Stimulated activated memory B cell treated with anti-CD40 and anti-IgM and Interleukin-4, amounts not matched to agents 10 μg/mL and 1 μg/mL and 100 μg/mL, for 72 hours (primary cell): ENCODE measurements at regions not wholly inside any gene's neighbourhood (a gene's known extent, or its start where the extent isn't known, plus 50 kb on each side); places are given as distances from the start of the nearest gene placed in this dataset.
A peak's percentile ranks its signal among the peaks of the same experiment; 100 is the strongest.
"Not testable (repeated sequence)": the region's sequence is repeated elsewhere in the genome, so short reads cannot be mapped to it uniquely, and the experiment has no call there.

Experiments
- ATAC-seq: fragments of 150-1000 bp; cut with Tn5 transposase; 2 replicates; pipeline ENCODE4 v1.10.0; 2021
- H3K27ac Mint-ChIP-seq: one replicate; pipeline ENCODE4 v1.8.0; 2022; ENCODE audit warnings: mild to moderate bottlenecking, mixed read lengths
- H3K27me3 Mint-ChIP-seq: one replicate; pipeline ENCODE4 v1.8.0; 2022; ENCODE audit warnings: mixed read lengths
- H3K36me3 Mint-ChIP-seq: one replicate; pipeline ENCODE4 v1.8.0; 2022; ENCODE audit warnings: mixed read lengths
- H3K4me1 Mint-ChIP-seq: one replicate; pipeline ENCODE4 v1.8.0; 2022; ENCODE audit warnings: mixed read lengths
- H3K4me3 Mint-ChIP-seq: one replicate; pipeline ENCODE4 v1.8.0; 2022; ENCODE audit warnings: mild to moderate bottlenecking, moderate library complexity, mixed read lengths
- H3K9me3 Mint-ChIP-seq: one replicate; pipeline ENCODE4 v1.8.0; 2022; ENCODE audit warnings: mixed read lengths

GRCh38 chr1:38204698-38205097, 158.1 kb upstream of the POU3F1 start:
- Mint-ChIP-seq H3K36me3 (no peaks in the 10 kb centered on the region), H3K27ac (no peak overlapping the region), H3K4me1 (peaks cover 8% of the 10 kb centered on the region), H3K27me3 (no peaks in the 10 kb centered on the region), H3K4me3 (no peak overlapping the region), H3K9me3 (peaks cover 2% of the 10 kb centered on the region)
- ATAC-seq, result no peak

- Mint-ChIP-seq H3K27me3 (no peaks in the 10 kb centered on the region), H3K36me3 (no peaks in the 10 kb centered on the region), H3K27ac (no peak overlapping the region), H3K4me3 (no peak overlapping the region), H3K4me1 (no peaks in the 10 kb centered on the region), H3K9me3 (peaks cover 2% of the 10 kb centered on the region)
- ATAC-seq, result no peak
Measured at GRCh38 chr1:38203441-38203840, 156.8 kb upstream of the POU3F1 start.

- Mint-ChIP-seq H3K27ac (no peak overlapping the region), H3K27me3 (no peaks in the 10 kb centered on the region), H3K9me3 (peaks cover 2% of the 10 kb centered on the region), H3K36me3 (no peaks in the 10 kb centered on the region), H3K4me1 (no peaks in the 10 kb centered on the region), H3K4me3 (no peak overlapping the region)
- no peak for ATAC-seq
Measured at GRCh38 chr1:38201431-38201830, 154.8 kb upstream of the POU3F1 start.

- no peak for ATAC-seq
- no peaks in the 10 kb centered on the region for H3K27me3 Mint-ChIP-seq
- H3K36me3 Mint-ChIP-seq, result no peaks in the 10 kb centered on the region
- no peaks in the 10 kb centered on the region for H3K4me1 Mint-ChIP-seq
- peaks cover 2% of the 10 kb centered on the region for H3K9me3 Mint-ChIP-seq
- no peak overlapping the region for H3K27ac Mint-ChIP-seq
- H3K4me3 Mint-ChIP-seq, result no peak overlapping the region
Measured at GRCh38 chr1:38198621-38199020, 152.0 kb upstream of the POU3F1 start.

GRCh38 chr1:38198099-38198498, 151.5 kb upstream of the POU3F1 start:
- H3K27ac Mint-ChIP-seq, result no peak overlapping the region
- no peak for ATAC-seq
- no peaks in the 10 kb centered on the region for H3K27me3 Mint-ChIP-seq
- H3K4me3 Mint-ChIP-seq, result no peak overlapping the region
- H3K36me3 Mint-ChIP-seq, result no peaks in the 10 kb centered on the region
- no peaks in the 10 kb centered on the region for H3K4me1 Mint-ChIP-seq
- peaks cover 2% of the 10 kb centered on the region for H3K9me3 Mint-ChIP-seq

- Mint-ChIP-seq H3K4me1 (no peaks in the 10 kb centered on the region), H3K9me3 (peaks cover 2% of the 10 kb centered on the region), H3K27ac (no peak overlapping the region), H3K4me3 (no peak overlapping the region), H3K36me3 (no peaks in the 10 kb centered on the region), H3K27me3 (no peaks in the 10 kb centered on the region)
- no peak for ATAC-seq
Measured at GRCh38 chr1:38197312-38198061, 150.9 kb upstream of the POU3F1 start.

GRCh38 chr1:38194472-38194871, 147.9 kb upstream of the POU3F1 start:
- no peak for ATAC-seq
- no peaks in the 10 kb centered on the region for H3K9me3 Mint-ChIP-seq
- peaks cover 13% of the 10 kb centered on the region for H3K4me1 Mint-ChIP-seq
- H3K4me3 Mint-ChIP-seq, result no peak overlapping the region
- H3K27ac Mint-ChIP-seq, result no peak overlapping the region
- no peaks in the 10 kb centered on the region for H3K36me3 Mint-ChIP-seq
- peaks cover 6% of the 10 kb centered on the region for H3K27me3 Mint-ChIP-seq

GRCh38 chr1:38193040-38193439, 146.4 kb upstream of the POU3F1 start:
- Mint-ChIP-seq H3K27me3 (peaks cover 15% of the 10 kb centered on the region), H3K27ac (no peak overlapping the region), H3K4me1 (peaks cover 13% of the 10 kb centered on the region), H3K4me3 (no peak overlapping the region), H3K9me3 (no peaks in the 10 kb centered on the region), H3K36me3 (no peaks in the 10 kb centered on the region)
- no peak for ATAC-seq

- Mint-ChIP-seq H3K36me3 (no peaks in the 10 kb centered on the region), H3K4me1 (peaks cover 13% of the 10 kb centered on the region), H3K9me3 (no peaks in the 10 kb centered on the region), H3K27me3 (peaks cover 30% of the 10 kb centered on the region), H3K27ac (peak overlapping the region; percentile 35), H3K4me3 (no peak overlapping the region)
- no peak for ATAC-seq
Measured at GRCh38 chr1:38191461-38191860, 144.9 kb upstream of the POU3F1 start.

- peak overlapping the region; percentile 35 for H3K27ac Mint-ChIP-seq
- H3K27me3 Mint-ChIP-seq, result peaks cover 35% of the 10 kb centered on the region
- peak; percentile 64 for ATAC-seq
- no peaks in the 10 kb centered on the region for H3K36me3 Mint-ChIP-seq
- H3K4me1 Mint-ChIP-seq, result peaks cover 13% of the 10 kb centered on the region
- H3K4me3 Mint-ChIP-seq, result no peak overlapping the region
- H3K9me3 Mint-ChIP-seq, result no peaks in the 10 kb centered on the region
Measured at GRCh38 chr1:38190983-38191382, 144.4 kb upstream of the POU3F1 start.

GRCh38 chr1:38187552-38187951, 141.0 kb upstream of the POU3F1 start:
- Mint-ChIP-seq H3K4me3 (no peak overlapping the region), H3K36me3 (no peaks in the 10 kb centered on the region), H3K27me3 (peaks cover 39% of the 10 kb centered on the region), H3K27ac (no peak overlapping the region), H3K4me1 (peaks cover 13% of the 10 kb centered on the region), H3K9me3 (no peaks in the 10 kb centered on the region)
- ATAC-seq, result no peak

- Mint-ChIP-seq H3K27ac (no peak overlapping the region), H3K36me3 (no peaks in the 10 kb centered on the region), H3K27me3 (peaks cover 33% of the 10 kb centered on the region), H3K4me1 (peaks cover 11% of the 10 kb centered on the region), H3K4me3 (no peak overlapping the region), H3K9me3 (no peaks in the 10 kb centered on the region)
- ATAC-seq, result no peak
Measured at GRCh38 chr1:38186566-38186965, 140.0 kb upstream of the POU3F1 start.

GRCh38 chr1:38185913-38186312, 139.3 kb upstream of the POU3F1 start:
- Mint-ChIP-seq H3K9me3 (peaks cover 2% of the 10 kb centered on the region), H3K4me3 (no peak overlapping the region), H3K27me3 (peaks cover 32% of the 10 kb centered on the region), H3K36me3 (no peaks in the 10 kb centered on the region), H3K4me1 (peaks cover 4% of the 10 kb centered on the region), H3K27ac (no peak overlapping the region)
- no peak for ATAC-seq

- peaks cover 5% of the 10 kb centered on the region for H3K9me3 Mint-ChIP-seq
- H3K27ac Mint-ChIP-seq, result no peak overlapping the region
- no peak for ATAC-seq
- H3K27me3 Mint-ChIP-seq, result peaks cover 31% of the 10 kb centered on the region
- no peaks in the 10 kb centered on the region for H3K4me1 Mint-ChIP-seq
- H3K4me3 Mint-ChIP-seq, result no peak overlapping the region
- H3K36me3 Mint-ChIP-seq, result no peaks in the 10 kb centered on the region
Measured at GRCh38 chr1:38183747-38184146, 137.2 kb upstream of the POU3F1 start.

GRCh38 chr1:38183096-38183495, 136.5 kb upstream of the POU3F1 start:
- no peak overlapping the region for H3K27ac Mint-ChIP-seq
- no peak overlapping the region for H3K4me3 Mint-ChIP-seq
- no peak for ATAC-seq
- no peaks in the 10 kb centered on the region for H3K4me1 Mint-ChIP-seq
- H3K27me3 Mint-ChIP-seq, result peaks cover 24% of the 10 kb centered on the region
- H3K36me3 Mint-ChIP-seq, result no peaks in the 10 kb centered on the region
- peaks cover 5% of the 10 kb centered on the region for H3K9me3 Mint-ChIP-seq

- H3K36me3 Mint-ChIP-seq, result not testable (repeated sequence)
Measured at GRCh38 chr1:38180388-38180787, 133.8 kb upstream of the POU3F1 start.

More at GRCh38 chr1:38180388-38180787, 133.8 kb upstream of the POU3F1 start:
- not testable (repeated sequence) for ATAC-seq, H3K4me3 Mint-ChIP-seq, H3K27ac Mint-ChIP-seq, H3K27me3 Mint-ChIP-seq, H3K4me1 Mint-ChIP-seq, H3K9me3 Mint-ChIP-seq
